ENCODE measurements at regions not wholly inside any gene's neighbourhood (a gene's known extent, or its start where the extent isn't known, plus 50 kb on each side); places are given as distances from the start of the nearest gene placed in this dataset.

DNA sequence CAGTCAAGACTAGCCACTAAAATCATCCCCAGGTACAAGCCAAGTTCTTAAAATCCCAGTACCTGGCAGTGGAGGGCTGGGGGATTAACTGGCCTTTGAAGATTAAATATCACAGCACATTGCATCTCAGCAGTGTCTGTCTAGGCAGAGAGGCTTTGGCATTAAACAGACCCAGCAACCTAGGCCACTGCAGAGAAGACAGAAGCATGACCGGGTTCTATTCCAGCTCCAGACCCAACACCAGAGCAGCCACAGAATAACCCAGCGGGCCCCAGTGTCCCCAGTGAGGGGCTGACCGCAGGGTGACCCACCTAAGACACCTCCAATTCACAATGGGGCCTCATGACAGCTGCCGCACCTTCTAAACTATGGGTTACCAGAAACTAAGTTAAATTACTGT is 88.2 kb downstream of the SHANK2 start:
- TF ChIP-seq, protein P1, sequence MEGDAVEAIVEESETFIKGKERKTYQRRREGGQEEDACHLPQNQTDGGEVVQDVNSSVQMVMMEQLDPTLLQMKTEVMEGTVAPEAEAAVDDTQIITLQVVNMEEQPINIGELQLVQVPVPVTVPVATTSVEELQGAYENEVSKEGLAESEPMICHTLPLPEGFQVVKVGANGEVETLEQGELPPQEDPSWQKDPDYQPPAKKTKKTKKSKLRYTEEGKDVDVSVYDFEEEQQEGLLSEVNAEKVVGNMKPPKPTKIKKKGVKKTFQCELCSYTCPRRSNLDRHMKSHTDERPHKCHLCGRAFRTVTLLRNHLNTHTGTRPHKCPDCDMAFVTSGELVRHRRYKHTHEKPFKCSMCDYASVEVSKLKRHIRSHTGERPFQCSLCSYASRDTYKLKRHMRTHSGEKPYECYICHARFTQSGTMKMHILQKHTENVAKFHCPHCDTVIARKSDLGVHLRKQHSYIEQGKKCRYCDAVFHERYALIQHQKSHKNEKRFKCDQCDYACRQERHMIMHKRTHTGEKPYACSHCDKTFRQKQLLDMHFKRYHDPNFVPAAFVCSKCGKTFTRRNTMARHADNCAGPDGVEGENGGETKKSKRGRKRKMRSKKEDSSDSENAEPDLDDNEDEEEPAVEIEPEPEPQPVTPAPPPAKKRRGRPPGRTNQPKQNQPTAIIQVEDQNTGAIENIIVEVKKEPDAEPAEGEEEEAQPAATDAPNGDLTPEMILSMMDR (IDR thresholded peaks at IDR 0.05; ENCODE audit: low read depth, low read length, poor library complexity, severe bottlenecking), result no peak
- TF ChIP-seq EZH2phosphoT487 (IDR thresholded peaks at IDR 0.05; ENCODE audit: borderline replicate concordance, low read length), result no peak

Measured in DOHH2 (cell line).